NOMO-1 treated with dmso at 0.1 percent for 144 hours (cell line): ENCODE measurements at regions not wholly inside any gene's neighbourhood (a gene's known extent, or its start where the extent isn't known, plus 50 kb on each side); places are given as distances from the start of the nearest gene placed in this dataset.

Source experiments
- DNase-seq: peaks from one replicate; lab custom pipeline; 2025; ENCODE audit not compliant: unreplicated experiment; lab: John Stamatoyannopoulos, UW

GRCh38 chr20:21808139-21808538 is 102.7 kb downstream of the PAX1 start:
- DNase-seq = no peak

DNA sequence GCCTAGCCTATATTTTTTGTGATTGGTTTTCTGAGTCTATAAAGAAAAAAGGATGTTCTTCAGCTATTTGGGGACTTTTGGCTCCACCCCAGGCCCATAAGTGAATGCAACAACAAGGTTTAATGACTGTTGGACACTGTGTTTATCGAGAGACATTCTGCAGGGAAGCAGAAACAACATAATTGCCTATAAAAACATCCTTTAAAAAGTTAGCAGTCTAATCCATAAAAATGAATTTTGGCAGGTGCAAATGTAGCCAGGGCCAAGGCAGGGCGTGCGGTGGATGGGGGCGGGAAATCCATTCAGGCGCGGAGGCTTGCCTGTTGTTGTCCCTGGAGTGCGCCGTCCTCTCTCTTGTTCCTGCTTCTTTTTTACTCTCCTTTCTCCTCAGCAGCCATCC is 99.3 kb downstream of the PAX1 start:
- no peak for DNase-seq

DNA sequence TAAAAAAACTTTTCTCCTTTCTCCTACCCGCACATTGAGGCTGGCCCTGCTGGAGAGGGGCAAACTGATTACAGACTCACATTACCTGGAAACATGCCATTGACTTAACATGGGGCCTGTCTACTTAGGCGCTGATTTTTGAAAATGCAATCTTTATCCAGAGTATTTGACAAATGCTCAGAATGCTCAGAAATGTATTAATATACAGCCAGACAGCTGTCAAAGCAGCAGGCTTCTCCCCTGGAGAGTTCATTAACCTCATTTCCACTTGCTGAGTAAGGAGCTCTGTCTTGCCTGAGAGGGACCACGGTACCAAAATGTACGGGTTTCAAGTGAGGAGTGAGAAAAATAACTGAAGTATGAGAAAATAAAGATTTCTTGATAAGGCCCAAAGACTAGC is 95.7 kb downstream of the PAX1 start:
- no peak for DNase-seq

GRCh38 chr20:21798384-21798783 is 92.9 kb downstream of the PAX1 start:
- DNase-seq = no peak

- DNase-seq = no peak
Observed at GRCh38 chr20:21796059-21796458, 90.6 kb downstream of the PAX1 start.

DNA sequence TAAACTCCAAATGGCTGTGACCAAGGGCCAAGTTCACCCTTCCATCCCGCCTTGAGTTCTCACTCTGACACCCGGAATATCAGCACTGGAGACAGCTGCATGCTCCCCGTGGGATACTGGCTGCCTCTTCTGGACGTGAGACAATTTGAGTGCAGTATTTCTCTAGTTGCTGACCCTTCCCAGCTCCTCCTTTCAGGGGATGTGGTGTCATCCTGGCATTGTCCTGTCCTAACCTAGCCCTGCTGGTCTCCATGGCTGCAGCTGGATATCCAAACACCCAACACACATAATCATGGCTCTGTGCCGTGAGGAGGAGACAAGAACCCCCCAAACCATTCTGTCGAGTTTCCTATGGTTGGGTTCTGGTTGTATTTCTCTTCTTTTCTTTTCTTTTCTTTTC is 82.6 kb downstream of the PAX1 start:
- no peak for DNase-seq

DNA sequence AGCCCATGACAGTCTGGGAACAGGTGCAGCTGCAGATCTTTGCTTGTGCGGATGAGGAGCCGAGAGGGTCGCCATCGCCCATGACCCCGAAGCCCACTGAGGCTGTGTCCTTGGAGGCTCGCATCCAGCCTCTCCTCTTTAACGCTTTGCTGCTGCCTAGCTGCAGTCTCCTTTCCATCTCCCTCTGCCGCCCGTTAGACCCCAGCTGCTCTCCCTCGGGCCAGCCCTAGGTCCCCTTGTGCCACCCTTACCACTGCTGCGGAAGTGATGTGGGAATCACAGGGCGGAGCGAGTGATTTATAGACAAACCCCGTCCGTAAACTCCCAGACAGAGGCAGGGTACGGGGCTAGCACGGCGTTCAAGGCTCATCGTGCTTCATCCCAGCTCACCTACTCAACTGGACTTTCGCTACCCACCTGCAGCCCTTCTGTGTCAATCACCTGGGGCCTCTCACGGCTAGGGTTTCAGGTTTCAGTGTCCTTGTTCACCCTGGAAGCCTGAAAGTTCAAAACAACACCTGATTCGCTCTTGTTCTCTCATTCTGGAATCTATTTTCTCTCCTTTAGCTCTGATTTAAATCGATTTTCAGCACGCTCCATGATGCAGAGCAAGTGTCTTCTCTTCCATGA is 76.1 kb downstream of the PAX1 start:
- no peak for DNase-seq

- DNase-seq = no peak
Observed at GRCh38 chr20:21780528-21780927, 75.1 kb downstream of the PAX1 start.
